Right lobe of liver (tissue), 4 donors: ENCODE measurements at regions not wholly inside any gene's neighbourhood (a gene's known extent, or its start where the extent isn't known, plus 50 kb on each side); places are given as distances from the start of the nearest gene placed in this dataset.

ENCODE experiments used
- POLR2A ChIP-seq: fragments of 450-650 bp; IDR thresholded peaks from one replicate; pipeline ENCODE4 v1.6.1; 2017; ENCODE audit warnings: antibody characterized with exemption, mild to moderate bottlenecking
- TF ChIP-seq, protein P1 (sequence below), 4 donors: fragments of 200-600 bp in 3 of 4; fragments of 450-650 bp in 1 of 4; IDR thresholded peaks; one replicate each; pipeline versions ENCODE4 v1.5.1 to v1.8.0; 2016 to 2022; ENCODE audit warnings: antibody characterized with exemption in 4 of 4, mild to moderate bottlenecking in 2 of 4
- donor health status: DM: no; HTN: no; CAD: no.
- donor health status: DM: no; HTN: no; CAD: no.
- donor health status: DM: no; HTN: yes; CAD: no.

DNA sequence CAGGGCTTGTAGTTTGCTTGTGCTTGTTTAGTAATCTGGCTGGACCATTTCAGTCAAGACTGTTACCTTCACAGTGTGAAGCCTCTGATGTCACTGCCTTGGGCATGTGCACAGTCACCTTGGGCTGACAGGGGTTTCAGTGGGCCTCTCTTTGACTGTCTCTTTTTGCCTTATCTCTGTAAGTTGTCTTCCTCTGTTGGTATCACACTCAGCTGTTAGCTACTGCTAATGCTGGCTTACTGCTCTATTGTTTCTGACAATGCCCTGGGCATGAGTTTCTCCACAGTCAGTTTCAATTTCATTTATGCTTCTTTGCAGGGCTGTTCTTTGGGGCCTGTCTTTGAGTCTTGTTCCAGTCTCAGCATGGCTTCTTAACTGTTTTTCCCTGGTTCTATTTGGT lies 201.9 kb upstream of the SHH start:
- TF ChIP-seq, protein P1, sequence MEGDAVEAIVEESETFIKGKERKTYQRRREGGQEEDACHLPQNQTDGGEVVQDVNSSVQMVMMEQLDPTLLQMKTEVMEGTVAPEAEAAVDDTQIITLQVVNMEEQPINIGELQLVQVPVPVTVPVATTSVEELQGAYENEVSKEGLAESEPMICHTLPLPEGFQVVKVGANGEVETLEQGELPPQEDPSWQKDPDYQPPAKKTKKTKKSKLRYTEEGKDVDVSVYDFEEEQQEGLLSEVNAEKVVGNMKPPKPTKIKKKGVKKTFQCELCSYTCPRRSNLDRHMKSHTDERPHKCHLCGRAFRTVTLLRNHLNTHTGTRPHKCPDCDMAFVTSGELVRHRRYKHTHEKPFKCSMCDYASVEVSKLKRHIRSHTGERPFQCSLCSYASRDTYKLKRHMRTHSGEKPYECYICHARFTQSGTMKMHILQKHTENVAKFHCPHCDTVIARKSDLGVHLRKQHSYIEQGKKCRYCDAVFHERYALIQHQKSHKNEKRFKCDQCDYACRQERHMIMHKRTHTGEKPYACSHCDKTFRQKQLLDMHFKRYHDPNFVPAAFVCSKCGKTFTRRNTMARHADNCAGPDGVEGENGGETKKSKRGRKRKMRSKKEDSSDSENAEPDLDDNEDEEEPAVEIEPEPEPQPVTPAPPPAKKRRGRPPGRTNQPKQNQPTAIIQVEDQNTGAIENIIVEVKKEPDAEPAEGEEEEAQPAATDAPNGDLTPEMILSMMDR (IDR thresholded peaks at IDR 0.05), result no peak
- TF ChIP-seq POLR2A, result no peak
